ENCODE measurements at regions not wholly inside any gene's neighbourhood (a gene's known extent, or its start where the extent isn't known, plus 50 kb on each side); places are given as distances from the start of the nearest gene placed in this dataset.

- no peaks in the 10 kb centered on the region for H3K9me3 ChIP-seq (ENCODE audit: insufficient read depth, low read length)
- H4K20me1 ChIP-seq (ENCODE audit: insufficient read depth, low read length): no peaks in the 10 kb centered on the region
- H2AFZ ChIP-seq (ENCODE audit: low read depth, low read length): no peak overlapping the region
- H3K4me1 ChIP-seq (ENCODE audit: low read length): no peaks in the 10 kb centered on the region
- H3K4me3 ChIP-seq (ENCODE audit: low read length): no peak overlapping the region
- H3K79me2 ChIP-seq (ENCODE audit: low read length): no peaks in the 10 kb centered on the region
- no peaks in the 10 kb centered on the region for H3K27me3 ChIP-seq (ENCODE audit: low read depth, low read length)
- no peak overlapping the region for H3K27ac ChIP-seq (ENCODE audit: low read length)
- H3K9ac ChIP-seq (ENCODE audit: low read length): no peak overlapping the region
- TF ChIP-seq EZH2phosphoT487 (IDR thresholded peaks at IDR 0.05; ENCODE audit: low read depth) (no peak), CTCF (IDR thresholded peaks at IDR 0.05; ENCODE audit: low read depth, low read length) (no peak)
- no peak overlapping the region for H3K4me2 ChIP-seq (ENCODE audit: low read length)
- H3K36me3 ChIP-seq (replicated peaks; ENCODE audit: low read depth, low read length): no peaks in the 10 kb centered on the region
These were observed 179.2 kb downstream of the NHLRC3 start for GRCh38 chr13:39217471-39217870.

- Histone ChIP-seq H3K9ac (ENCODE audit: low read length) (no peak overlapping the region), H3K4me2 (ENCODE audit: low read length) (no peak overlapping the region), H3K27ac (ENCODE audit: low read length) (no peak overlapping the region), H3K27me3 (ENCODE audit: low read depth, low read length) (no peaks in the 10 kb centered on the region), H3K9me3 (ENCODE audit: insufficient read depth, low read length) (no peaks in the 10 kb centered on the region), H3K36me3 (replicated peaks; ENCODE audit: low read depth, low read length) (no peaks in the 10 kb centered on the region), H3K79me2 (ENCODE audit: low read length) (no peaks in the 10 kb centered on the region), H2AFZ (ENCODE audit: low read depth, low read length) (no peak overlapping the region), H4K20me1 (ENCODE audit: insufficient read depth, low read length) (no peaks in the 10 kb centered on the region), H3K4me3 (ENCODE audit: low read length) (no peak overlapping the region), H3K4me1 (ENCODE audit: low read length) (no peaks in the 10 kb centered on the region)
- TF ChIP-seq CTCF (IDR thresholded peaks at IDR 0.05; ENCODE audit: low read depth, low read length): no peak
- no peak for TF ChIP-seq EZH2phosphoT487 (IDR thresholded peaks at IDR 0.05; ENCODE audit: low read depth)
These were observed 186.5 kb downstream of the NHLRC3 start for GRCh38 chr13:39224671-39225240.

GRCh38 chr13:39225860-39226259 is 187.6 kb downstream of the NHLRC3 start:
- Histone ChIP-seq H3K4me1 (ENCODE audit: low read length) (no peaks in the 10 kb centered on the region), H4K20me1 (ENCODE audit: insufficient read depth, low read length) (no peaks in the 10 kb centered on the region), H3K9ac (ENCODE audit: low read length) (no peak overlapping the region), H2AFZ (ENCODE audit: low read depth, low read length) (no peak overlapping the region), H3K27ac (ENCODE audit: low read length) (no peak overlapping the region), H3K4me3 (ENCODE audit: low read length) (no peak overlapping the region), H3K4me2 (ENCODE audit: low read length) (no peak overlapping the region), H3K36me3 (replicated peaks; ENCODE audit: low read depth, low read length) (no peaks in the 10 kb centered on the region), H3K27me3 (ENCODE audit: low read depth, low read length) (no peaks in the 10 kb centered on the region), H3K9me3 (ENCODE audit: insufficient read depth, low read length) (no peaks in the 10 kb centered on the region), H3K79me2 (ENCODE audit: low read length) (no peaks in the 10 kb centered on the region)
- TF ChIP-seq CTCF (IDR thresholded peaks at IDR 0.05; ENCODE audit: low read depth, low read length): no peak

GRCh38 chr13:39226359-39226758 is 188.1 kb downstream of the NHLRC3 start:
- Histone ChIP-seq H3K4me3 (ENCODE audit: low read length) (no peak overlapping the region), H2AFZ (ENCODE audit: low read depth, low read length) (no peak overlapping the region), H3K27ac (ENCODE audit: low read length) (no peak overlapping the region), H4K20me1 (ENCODE audit: insufficient read depth, low read length) (no peaks in the 10 kb centered on the region), H3K9me3 (ENCODE audit: insufficient read depth, low read length) (no peaks in the 10 kb centered on the region), H3K27me3 (ENCODE audit: low read depth, low read length) (no peaks in the 10 kb centered on the region), H3K79me2 (ENCODE audit: low read length) (no peaks in the 10 kb centered on the region), H3K9ac (ENCODE audit: low read length) (no peak overlapping the region), H3K36me3 (replicated peaks; ENCODE audit: low read depth, low read length) (no peaks in the 10 kb centered on the region), H3K4me2 (ENCODE audit: low read length) (no peak overlapping the region), H3K4me1 (ENCODE audit: low read length) (no peaks in the 10 kb centered on the region)
- TF ChIP-seq CTCF (IDR thresholded peaks at IDR 0.05; ENCODE audit: low read depth, low read length) (no peak), EZH2phosphoT487 (IDR thresholded peaks at IDR 0.05; ENCODE audit: low read depth) (no peak)
